C4-2B (cell line): ENCODE measurements at regions not wholly inside any gene's neighbourhood (a gene's known extent, or its start where the extent isn't known, plus 50 kb on each side); places are given as distances from the start of the nearest gene placed in this dataset.

Source experiments
- CTCF ChIP-seq: fragments of 450-650 bp; conservative IDR thresholded peaks from 2 replicates; pipeline ENCODE4 v1.5.1; 2017; ENCODE audit warnings: mild to moderate bottlenecking
- ZFX ChIP-seq: fragments of 450-650 bp; IDR thresholded peaks from 2 replicates; pipeline ENCODE4 v1.6.1; 2017

DNA sequence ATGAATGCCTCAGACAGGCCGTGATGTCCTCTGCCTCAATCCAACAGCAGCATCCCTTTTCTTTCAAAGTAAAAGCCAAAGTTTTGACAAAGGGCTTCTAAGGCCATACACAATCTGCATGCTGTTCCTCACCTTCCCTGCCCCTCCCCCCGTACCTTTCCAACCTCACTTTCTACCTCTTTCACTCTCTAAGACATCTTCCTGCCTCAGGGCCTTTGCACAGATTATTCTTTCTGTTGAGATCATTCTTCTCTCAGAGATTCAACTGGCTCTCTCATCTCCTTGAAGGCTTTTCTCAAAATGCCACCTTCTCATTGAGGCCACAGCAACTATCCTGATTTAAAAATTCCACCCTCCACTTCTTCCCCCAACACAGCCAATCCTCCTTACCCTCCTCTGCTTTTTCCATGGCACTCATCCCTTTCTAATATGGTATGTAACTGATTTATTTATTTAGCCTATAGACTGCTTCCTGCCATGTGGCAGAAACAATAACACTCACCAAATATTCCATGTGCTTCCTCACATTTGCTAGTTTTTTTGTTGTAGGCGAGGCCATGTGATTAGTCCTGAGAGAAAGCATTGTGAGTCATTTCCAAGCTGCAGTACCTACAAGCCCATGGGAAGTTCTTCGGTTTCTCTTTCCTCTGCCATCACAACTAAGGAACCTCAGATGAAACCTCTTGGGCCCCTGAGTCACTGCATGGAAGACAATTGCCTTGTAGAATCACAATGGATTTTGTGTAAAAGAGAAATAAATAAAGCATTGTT, 58.7 kb upstream of the GADD45A start:
- TF ChIP-seq CTCF (no peak), ZFX (no peak)
